Tibial nerve (tissue), 4 donors: ENCODE measurements at regions not wholly inside any gene's neighbourhood (a gene's known extent, or its start where the extent isn't known, plus 50 kb on each side); places are given as distances from the start of the nearest gene placed in this dataset.

Experiments
- EP300 ChIP-seq, 2 donors: sonication (generic); formaldehyde crosslinking; IDR thresholded peaks; one replicate each; pipeline ENCODE4 v1.6.1; 2017; ENCODE audit warnings: antibody characterized with exemption in 2 of 2, mild to moderate bottlenecking in 1 of 2
- POLR2A ChIP-seq, 2 donors: fragments of 450-650 bp; IDR thresholded peaks; one replicate each; pipeline ENCODE4 v1.6.1; 2017; ENCODE audit warnings: antibody characterized with exemption in 2 of 2, mild to moderate bottlenecking in 2 of 2, moderate library complexity in 2 of 2
- TF ChIP-seq, protein P1 (sequence below), 5 experiments: fragments of 200-600 bp in 3 of 5; fragments of 450-650 bp in 2 of 5; sonication (generic) in 3 of 5; IDR thresholded peaks; one replicate each; pipeline ENCODE4 v1.5.1; 2016 to 2019; ENCODE audit warnings: antibody characterized with exemption in 5 of 5, mild to moderate bottlenecking in 3 of 5, moderate library complexity in 2 of 5

DNA sequence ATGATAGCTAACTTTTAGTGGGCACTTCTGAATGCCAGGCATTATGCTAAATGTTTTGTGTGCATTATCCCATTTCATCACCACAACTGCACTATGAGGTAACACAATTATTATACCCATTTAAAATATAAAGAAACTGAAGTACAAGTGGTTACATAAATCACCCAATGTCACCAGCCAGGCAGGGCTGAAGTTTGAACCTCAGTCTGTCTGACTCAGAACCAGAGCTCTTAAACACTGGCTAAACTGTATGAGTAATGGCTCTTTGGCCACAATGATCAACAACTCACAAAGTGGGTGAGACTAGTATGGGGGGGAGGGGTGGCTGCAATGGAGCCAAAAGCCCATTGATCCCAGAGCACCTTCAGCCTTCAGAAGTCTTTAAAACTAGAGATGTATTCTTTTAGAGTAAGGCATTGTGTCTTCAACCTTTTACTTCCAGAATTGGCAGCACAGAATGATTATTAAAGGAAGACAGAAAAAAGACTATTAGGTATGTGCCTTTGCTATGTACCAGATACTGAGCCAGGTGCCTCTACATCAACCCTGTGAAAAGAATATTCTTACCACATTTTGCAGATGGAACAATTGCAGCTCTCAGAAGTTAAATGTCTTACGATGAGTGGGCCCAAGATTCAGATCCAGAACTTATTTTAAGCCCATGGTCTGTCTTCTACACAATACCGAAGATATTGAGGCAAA is 166.9 kb downstream of the UACA start:
- TF ChIP-seq, protein P1, sequence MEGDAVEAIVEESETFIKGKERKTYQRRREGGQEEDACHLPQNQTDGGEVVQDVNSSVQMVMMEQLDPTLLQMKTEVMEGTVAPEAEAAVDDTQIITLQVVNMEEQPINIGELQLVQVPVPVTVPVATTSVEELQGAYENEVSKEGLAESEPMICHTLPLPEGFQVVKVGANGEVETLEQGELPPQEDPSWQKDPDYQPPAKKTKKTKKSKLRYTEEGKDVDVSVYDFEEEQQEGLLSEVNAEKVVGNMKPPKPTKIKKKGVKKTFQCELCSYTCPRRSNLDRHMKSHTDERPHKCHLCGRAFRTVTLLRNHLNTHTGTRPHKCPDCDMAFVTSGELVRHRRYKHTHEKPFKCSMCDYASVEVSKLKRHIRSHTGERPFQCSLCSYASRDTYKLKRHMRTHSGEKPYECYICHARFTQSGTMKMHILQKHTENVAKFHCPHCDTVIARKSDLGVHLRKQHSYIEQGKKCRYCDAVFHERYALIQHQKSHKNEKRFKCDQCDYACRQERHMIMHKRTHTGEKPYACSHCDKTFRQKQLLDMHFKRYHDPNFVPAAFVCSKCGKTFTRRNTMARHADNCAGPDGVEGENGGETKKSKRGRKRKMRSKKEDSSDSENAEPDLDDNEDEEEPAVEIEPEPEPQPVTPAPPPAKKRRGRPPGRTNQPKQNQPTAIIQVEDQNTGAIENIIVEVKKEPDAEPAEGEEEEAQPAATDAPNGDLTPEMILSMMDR (IDR thresholded peaks at IDR 0.05): no peak
- TF ChIP-seq POLR2A (IDR thresholded peaks at IDR 0.05) (no peak), EP300 (IDR thresholded peaks at IDR 0.05) (no peak)
